Stimulated activated CD8-positive, alpha-beta memory T cell treated with anti-CD3 and anti-CD28 coated beads, Interleukin-4, amount 100 ng/mL, for 48 hours (primary cell): ENCODE measurements at regions not wholly inside any gene's neighbourhood (a gene's known extent, or its start where the extent isn't known, plus 50 kb on each side); places are given as distances from the start of the nearest gene placed in this dataset.
"Not testable (repeated sequence)": the region's sequence is repeated elsewhere in the genome, so short reads cannot be mapped to it uniquely, and the experiment has no call there.

Experiments
- DNase-seq: peaks from one replicate; pipeline ENCODE4 v3.0.0-alpha.2; 2020

DNA sequence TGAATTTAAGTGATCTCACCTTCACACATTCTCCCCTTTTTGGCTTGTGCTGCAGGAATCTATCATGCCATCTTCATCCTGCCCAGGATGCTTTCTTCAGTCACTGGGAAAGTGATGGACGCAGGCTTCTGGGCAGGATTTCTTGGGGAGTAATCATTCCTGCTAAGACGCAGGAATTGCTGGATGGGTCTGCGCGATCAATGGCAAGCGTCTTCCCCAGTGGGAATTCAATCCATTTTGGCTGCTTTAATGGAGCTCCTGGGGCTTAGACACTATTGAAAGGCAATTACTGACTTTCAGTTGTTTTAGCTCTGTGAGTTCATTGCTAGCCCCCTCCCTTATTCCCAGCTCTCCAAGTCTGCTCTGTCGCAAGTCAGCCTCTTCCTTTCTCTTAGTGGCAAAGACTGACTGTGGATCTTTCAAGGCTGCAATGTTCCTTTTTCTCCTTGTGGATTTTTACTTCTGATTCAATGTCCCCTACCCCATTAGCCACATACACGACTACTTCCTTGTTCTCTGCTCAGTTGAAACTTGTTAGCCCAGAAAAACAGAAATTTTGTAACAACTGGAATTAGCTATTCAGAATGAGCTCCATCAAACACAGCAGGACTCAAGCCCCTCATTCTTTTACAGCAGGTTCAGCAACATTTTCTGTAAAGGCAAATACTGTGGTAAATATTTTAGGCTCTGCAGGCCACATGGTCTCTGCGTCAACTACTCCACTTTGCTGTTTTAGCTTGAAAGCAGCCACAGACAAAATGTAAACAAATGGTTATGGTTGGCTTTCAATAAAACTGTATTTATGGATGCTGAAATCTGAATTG is 154.9 kb downstream of the ASB9 start:
- DNase-seq = no peak

DNA sequence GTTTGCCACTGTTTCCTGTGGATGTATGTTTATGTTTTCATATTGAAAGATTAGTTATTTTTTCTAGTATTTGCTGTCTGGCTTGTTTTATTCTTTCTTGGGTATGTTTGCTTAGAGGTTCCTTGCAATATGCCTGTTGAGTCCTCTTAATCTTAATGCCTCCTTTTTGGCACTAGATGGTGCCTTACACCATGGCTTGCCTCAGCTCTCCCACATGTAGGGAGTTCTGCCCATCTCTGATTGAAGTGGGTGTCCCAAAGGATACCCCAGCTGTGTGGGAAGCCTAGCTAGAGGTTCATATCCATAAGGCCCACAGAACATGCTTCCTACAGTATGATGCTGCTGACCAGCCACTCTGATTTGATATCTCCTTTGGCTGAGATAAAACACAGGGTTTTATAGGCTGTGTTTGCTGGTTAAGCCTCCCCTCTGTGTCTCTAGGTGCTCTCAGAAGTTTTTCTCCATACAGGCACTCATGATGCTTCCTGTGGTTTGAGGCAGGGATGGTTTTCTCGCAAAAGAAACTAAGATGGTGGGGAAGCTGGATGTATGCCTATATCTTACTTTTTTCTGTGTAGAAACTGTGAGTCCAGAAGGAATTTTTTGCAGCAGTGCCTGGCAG is 162.4 kb downstream of the ASB9 start:
- no peak for DNase-seq

DNA sequence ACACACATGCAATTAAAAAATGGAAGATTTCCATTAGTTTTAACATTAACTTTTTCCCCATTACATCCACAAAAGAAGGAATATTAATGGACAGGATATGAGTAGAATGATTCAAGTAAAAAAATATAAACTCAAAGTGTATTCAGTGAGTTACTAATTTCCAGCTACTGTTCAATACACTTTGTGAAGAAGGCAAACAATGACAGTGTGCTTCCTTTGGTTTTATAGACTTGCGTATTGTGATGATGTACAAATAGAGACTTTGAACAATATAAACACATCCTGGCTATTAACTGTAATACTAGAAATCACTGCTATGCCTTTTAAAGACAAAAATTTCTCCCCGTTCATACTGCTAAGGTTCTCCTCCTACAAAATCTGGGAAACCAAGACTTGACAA is 171.4 kb downstream of the ASB9 start:
- no peak for DNase-seq

DNA sequence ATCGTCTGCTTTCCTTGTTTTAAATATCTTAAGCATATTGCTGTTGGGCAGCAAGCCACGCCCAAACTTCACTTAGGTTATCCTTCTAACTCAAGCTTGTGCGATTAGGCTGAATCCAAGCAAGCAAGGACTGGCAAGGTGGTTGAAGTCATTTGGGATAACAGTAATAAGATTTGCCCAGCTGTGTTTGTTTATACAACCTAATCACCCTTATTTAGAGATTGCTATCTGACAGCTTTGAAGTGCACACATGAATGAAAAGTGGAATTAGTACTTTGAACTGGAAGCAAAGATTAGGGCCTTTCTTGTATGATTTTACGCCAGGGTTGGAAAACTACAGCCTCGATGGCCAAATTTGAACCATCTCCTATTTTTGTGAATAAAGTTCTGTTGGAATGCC is 182.1 kb downstream of the ASB9 start:
- DNase-seq = no peak

DNA sequence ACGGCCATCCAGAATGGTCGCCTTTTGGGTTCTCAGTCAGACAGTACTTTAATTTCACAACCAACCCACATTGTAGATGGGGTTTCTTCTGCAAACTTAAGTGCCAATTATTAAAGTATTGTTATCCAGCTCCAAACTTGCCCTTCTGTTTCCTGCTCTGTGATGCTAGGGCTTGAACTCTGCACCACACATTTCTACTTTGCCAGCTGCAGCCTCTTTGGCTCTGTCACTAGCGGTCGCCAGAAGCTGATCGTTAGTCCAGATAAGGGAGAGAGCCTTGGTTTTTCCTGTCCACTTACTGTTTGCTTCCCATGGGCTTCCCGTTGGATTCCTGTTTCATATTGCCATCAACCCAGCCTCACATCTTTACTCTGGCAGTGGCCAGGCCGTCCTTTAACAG is 196.6 kb downstream of the ASB9 start:
- DNase-seq = no peak

DNA sequence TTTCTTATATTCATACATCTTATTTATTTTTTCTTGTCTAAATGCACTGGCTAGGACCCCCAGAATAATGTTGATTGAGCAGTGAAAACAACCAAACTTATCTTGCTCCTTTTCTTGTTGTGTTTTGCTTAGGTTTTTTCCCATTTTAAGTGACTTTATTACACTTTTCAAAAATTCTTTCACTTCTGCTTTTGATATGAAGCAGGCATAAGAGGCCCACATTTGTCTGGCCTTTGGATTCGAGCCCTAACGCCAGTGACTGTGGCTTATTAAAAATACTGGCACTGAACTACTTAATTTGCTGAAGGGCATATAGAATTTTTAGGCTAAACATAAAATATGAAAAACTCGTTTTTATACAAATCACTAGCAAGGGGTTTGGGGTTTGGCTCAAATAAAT is 197.0 kb downstream of the ASB9 start:
- DNase-seq = no peak

DNA sequence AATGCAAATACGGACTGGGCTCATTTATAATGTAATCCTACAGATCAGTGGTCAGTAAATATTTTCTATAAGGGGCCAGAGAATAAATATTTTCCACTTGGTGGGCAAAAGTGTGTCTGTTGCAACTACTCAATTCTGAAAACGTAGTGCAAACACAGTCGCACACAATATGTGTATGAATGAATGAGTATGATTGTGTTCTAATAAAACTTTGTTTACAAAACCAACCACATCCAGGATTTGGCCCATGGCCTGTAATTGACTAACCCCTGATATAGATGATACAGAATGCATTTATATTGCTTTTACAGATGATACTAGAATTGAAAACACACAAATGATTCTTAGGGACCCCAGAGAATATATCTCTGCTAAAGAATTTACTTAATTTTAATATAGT is 197.6 kb downstream of the ASB9 start:
- no peak for DNase-seq

DNA sequence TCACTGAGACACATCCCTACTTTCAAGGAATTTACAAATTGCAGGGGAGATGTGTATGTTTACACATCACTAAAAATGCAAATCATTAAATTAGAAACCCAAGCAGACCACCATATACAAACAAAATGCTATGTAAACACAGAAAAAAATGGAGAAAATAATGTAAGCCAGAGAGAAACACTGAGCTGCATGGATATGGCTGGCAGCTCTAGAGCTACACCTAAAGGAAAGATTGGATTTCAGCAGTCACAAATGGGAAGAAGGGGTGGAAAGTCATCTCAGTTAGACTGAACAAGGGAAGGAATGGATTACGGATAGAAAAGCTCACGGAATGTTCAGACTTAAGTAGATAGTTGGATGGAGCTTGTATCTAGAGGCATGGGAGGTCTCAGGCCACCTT is 186.3 kb downstream of the MOSPD2 start:
- no peak for DNase-seq

DNA sequence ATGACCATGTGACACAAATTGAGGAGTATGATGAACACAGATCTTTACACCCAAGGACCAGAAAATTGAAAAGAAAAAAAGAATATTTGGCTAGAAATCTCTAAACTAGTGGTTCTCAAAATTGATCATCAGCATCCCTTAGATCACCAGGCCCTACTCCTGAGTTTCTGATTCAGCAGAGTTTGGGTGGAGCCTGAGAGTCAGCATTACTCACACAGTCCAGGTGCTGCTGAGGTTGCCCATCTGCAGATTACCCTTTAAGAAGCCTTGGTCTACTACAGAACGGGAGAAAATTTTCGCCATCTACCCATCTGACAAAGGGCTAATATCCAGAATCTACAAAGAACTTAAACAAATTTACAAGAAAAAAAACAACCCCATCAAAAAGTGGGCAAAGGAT is 182.8 kb downstream of the MOSPD2 start:
- DNase-seq = no peak

DNA sequence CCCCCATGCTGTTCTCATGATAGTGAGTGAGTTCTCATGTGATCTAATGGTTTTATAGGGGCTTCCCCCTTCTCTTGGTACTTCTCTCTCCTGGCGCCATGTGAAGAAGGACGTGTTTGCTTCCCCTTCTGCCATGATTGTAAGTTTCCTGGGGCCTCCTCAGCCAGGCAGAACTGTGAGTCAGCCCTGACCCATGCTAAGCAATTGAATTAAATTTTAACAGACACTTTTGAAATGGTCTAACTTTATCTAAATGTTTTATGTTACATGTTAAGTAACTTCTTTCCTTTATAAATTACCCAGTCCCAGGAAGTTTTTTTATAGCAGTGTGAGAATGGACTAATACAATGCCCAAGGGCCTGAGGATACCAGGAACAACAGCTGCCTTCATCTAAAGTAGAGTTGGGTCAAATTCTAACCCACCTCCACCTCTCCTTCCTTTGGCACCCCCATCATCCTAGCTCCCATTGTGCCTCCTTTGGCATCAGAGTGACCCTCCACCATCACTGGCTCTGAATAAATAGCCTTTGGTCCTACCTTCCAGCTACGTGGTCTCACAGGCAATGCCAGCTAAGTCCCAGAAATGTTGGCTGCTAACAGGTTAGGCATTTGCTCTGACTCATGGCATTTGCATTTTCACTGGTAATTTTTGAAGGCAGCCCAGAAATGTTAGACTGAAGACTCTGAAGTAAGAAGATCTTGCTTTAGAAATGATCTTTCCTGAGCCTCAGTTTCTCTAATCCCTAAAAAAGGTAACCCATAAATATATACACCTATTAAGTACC is 182.1 kb downstream of the MOSPD2 start:
- no peak for DNase-seq

DNA sequence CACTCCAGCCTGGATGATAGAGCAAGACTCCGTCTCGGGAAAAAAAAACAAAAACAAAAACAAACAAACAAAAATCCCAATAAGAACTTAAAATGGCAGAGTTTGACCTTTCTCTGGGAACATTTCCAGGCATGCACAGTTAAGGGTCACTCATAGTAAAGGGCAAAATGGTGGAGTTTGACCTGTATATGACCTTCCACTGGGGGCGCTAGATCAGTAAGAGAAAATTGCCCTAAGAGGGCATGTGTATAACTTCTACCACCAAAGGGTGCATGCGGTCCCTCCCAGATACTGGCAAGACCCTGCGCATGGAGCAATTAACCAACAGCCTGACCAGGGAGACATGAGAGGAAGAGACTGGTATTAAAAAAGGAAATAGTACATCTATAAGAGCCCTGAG is 177.2 kb downstream of the MOSPD2 start:
- no peak for DNase-seq

DNA sequence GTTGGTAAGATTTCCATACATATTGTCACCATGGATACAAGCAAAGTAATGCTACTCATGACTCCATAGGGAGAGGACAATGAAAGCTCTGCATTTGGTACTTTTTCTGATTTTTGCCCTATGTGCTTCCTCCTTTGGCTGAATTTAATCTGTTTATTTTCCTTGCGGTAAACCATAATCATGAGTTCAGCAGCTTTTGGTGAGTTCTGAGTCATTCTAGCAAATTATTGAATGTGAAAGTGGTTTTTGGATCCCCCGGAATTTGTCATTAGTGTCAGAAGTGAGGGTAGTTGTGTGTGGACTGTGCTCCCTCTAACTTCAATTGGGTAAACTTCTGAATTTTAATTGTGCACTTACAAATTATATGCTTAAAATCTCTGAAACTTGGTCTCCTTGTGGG is 170.3 kb downstream of the MOSPD2 start:
- DNase-seq = no peak

DNA sequence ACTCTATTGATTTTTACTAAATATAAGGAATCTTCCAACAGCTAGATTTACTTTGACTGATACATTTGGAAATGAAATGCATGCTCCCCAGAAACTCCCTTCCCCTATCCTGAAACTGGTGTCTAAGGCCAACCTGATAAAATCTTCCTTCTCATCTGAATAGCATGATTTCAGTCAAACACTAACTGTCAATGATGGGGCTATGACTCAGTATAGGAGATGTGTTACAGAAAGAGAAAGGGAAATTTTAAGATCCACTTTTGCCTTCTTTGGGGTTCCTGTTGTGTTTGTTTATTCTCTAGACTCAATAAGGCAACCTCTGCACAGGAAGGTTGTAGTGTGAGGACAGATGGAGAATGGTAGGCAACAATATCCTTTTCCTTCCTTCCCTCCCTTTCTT is 160.7 kb downstream of the MOSPD2 start:
- no peak for DNase-seq

DNA sequence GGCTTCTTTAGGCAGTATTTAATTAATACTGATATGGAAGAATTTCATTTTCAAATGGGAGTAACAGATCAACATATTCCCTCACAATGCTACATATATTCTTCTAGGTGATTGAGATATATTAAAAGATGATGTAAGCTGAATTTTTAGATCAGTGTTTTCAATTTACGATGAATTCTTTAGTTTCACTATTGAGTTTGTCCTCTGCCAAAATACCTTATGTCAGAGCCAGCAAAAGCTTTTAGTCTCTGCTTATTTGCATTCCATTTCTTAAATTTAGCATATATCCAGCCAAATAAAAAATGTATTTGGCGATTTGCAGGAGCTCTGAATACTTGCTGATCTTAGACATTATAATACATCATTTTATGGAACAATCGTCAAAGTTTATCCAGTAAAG is 144.3 kb downstream of the MOSPD2 start:
- DNase-seq = no peak

DNA sequence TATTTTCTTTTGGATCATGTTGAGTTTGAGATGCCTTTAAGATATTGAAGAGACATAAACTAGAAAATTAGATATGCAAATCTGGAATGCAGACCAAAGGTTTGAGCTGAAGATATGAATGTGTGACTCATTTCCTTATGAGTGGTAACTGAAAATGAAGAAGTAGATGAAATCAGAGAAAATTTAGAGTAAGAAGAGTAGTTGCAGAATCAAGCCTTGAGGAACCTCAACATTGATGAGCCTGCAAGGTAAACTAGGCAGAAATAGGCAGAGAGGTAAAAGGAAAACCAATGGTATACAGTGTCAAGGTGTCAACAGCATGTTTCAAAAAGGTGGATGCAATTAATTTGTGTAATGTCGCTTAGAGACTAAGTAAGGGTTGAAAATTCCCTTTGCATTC is 142.8 kb downstream of the MOSPD2 start:
- DNase-seq = no peak

DNA sequence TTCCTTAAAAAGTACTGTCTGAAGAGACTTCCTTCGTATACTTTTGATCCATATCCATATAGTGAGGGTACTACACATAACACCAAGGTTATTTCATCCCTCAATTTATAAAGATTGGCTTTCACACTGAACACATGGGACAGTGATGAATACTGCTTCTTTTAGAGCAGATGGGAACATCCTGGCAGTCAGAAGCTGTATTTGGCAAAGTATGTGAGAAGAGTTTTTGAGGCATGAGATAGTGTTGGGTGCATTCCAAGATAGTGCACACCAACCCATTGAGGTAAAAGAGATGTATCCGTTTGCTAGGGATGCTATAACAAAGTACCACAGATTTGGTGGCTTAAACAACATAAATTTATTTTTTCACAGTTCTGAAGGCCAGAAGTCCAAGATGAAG is 141.1 kb downstream of the MOSPD2 start:
- no peak for DNase-seq

DNA sequence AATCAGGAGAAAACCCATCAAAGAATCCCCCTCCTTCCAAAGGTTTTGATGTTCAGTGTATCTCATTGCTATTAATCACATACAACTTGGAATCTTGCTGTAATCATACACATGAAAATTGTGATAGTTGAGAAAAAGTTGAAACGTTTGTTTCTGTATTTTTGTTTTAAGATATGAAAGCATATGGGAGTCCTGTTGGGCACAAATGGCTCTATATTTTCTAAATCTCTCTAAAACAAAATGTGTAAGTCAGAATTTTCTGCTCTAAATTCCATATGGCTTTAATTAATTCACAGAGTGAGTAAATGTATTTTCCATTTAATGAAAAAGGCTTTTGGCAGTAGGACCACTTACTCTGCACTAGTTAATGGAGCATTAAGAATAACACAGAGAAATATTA is 140.2 kb downstream of the MOSPD2 start:
- DNase-seq = no peak

DNA sequence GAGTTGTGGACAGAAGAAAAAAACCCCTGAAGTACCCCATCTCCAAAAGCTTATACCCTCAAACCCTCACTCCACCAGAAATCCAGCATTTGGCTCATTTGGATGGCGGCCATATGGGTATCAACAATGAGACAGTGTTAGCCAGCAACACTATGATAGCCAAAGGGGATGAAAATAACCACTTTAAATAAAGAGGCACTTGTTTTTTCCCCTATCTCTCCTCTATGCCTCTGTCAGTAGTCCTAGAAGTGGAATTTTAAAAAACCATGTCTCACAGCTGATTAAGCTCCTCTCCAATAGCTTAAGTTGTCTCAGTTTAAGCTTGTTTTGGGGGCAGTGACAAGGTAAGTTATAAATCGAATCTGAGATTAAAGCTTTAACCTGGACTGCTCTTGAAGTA is 124.0 kb downstream of the MOSPD2 start:
- DNase-seq = no peak

DNA sequence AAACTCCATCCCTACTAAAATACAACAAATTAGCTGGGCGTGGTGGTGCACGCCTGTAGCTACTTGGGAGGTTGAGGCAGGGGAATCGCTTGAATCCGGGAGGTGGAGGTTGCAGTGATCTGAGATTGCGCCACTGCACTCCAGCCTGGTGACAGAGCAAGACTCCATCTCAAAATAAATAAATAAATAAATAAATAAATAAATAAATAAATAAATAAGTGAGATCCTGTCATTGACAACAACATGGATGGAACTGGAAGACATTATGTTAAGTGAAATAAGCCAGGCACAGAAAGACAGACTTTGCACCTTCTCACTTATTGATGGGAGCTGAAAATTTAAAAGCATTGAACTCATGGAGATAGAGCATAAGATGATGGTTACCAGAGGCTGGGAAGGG is 111.2 kb downstream of the MOSPD2 start:
- DNase-seq = not testable (repeated sequence)
